ENCODE measurements at regions not wholly inside any gene's neighbourhood (a gene's known extent, or its start where the extent isn't known, plus 50 kb on each side); places are given as distances from the start of the nearest gene placed in this dataset.

DNA sequence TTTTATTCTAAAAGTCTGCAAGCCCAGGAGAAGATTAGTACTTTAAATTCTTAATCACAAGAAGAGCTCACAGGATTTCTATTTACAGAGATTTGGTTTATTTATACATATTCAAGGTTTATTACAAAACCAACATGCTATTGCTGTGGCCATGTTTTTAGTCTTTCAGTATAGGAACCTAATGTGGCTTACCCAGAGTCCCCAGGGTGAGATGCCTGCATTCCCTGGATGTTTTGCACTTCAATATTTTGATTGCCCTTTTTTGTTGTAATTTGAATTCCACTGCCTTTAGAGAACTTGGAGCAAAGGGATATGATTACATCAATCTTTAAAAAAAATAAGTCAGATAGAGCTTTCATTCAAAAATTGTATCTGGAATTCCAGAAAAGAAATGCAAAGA lies 146.0 kb upstream of the FRMPD4 start:
- TF ChIP-seq, protein P1, sequence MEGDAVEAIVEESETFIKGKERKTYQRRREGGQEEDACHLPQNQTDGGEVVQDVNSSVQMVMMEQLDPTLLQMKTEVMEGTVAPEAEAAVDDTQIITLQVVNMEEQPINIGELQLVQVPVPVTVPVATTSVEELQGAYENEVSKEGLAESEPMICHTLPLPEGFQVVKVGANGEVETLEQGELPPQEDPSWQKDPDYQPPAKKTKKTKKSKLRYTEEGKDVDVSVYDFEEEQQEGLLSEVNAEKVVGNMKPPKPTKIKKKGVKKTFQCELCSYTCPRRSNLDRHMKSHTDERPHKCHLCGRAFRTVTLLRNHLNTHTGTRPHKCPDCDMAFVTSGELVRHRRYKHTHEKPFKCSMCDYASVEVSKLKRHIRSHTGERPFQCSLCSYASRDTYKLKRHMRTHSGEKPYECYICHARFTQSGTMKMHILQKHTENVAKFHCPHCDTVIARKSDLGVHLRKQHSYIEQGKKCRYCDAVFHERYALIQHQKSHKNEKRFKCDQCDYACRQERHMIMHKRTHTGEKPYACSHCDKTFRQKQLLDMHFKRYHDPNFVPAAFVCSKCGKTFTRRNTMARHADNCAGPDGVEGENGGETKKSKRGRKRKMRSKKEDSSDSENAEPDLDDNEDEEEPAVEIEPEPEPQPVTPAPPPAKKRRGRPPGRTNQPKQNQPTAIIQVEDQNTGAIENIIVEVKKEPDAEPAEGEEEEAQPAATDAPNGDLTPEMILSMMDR (IDR thresholded peaks at IDR 0.05; ENCODE audit: low read depth, low read length, missing input control) = no peak
- no peak for TF ChIP-seq JUND (IDR thresholded peaks at IDR 0.05)
